GM06990 (cell line): ENCODE measurements at regions not wholly inside any gene's neighbourhood (a gene's known extent, or its start where the extent isn't known, plus 50 kb on each side); places are given as distances from the start of the nearest gene placed in this dataset.
"Not testable (repeated sequence)": the region's sequence is repeated elsewhere in the genome, so short reads cannot be mapped to it uniquely, and the experiment has no call there.

Experiments
- DNase-seq: peaks from one replicate; pipeline ENCODE4 v3.0.0-alpha.2; 2011; ENCODE audit not compliant: insufficient read length; ENCODE audit errors: extremely low read depth
- H3K27me3 ChIP-seq: replicated peaks from 2 replicates; pipeline ENCODE4 v1.6.0; 2011; ENCODE audit warnings: low read length; ENCODE audit not compliant: control insufficient read depth, insufficient read depth
- H3K36me3 ChIP-seq: 2 replicates; pipeline ENCODE4 v1.5.1; 2011; ENCODE audit warnings: low read length; ENCODE audit not compliant: control insufficient read depth, insufficient read depth
- H3K4me3 ChIP-seq: replicated peaks from 2 replicates; pipeline ENCODE4 v1.5.1; 2011; ENCODE audit warnings: low read depth, mild to moderate bottlenecking, control low read depth, low read length
- CTCF ChIP-seq: IDR thresholded peaks from 2 replicates; pipeline ENCODE4 v1.5.1; 2011; ENCODE audit warnings: low read length, control low read depth, mild to moderate bottlenecking, inconsistent platforms; ENCODE audit not compliant: insufficient read depth, poor library complexity, severe bottlenecking

- no peaks in the 10 kb centered on the region for H3K36me3 ChIP-seq
- H3K27me3 ChIP-seq = no peaks in the 10 kb centered on the region
- no peak for TF ChIP-seq CTCF
- no peak overlapping the region for H3K4me3 ChIP-seq
- DNase-seq = no peak
These were observed 453.6 kb upstream of the TUSC1 start for GRCh38 chr9:26131886-26132285.

- Histone ChIP-seq H3K36me3 (no peaks in the 10 kb centered on the region), H3K4me3 (no peak overlapping the region), H3K27me3 (no peaks in the 10 kb centered on the region)
- DNase-seq = no peak
- TF ChIP-seq CTCF = no peak
These were observed 451.0 kb upstream of the TUSC1 start for GRCh38 chr9:26129217-26129616.

GRCh38 chr9:26125693-26126092 lies 447.4 kb upstream of the TUSC1 start:
- Histone ChIP-seq H3K27me3 (no peaks in the 10 kb centered on the region), H3K4me3 (no peak overlapping the region), H3K36me3 (no peaks in the 10 kb centered on the region)
- TF ChIP-seq CTCF = no peak
- DNase-seq = no peak

GRCh38 chr9:26116085-26116484 lies 437.8 kb upstream of the TUSC1 start:
- DNase-seq, H3K36me3 ChIP-seq, H3K27me3 ChIP-seq, H3K4me3 ChIP-seq: not testable (repeated sequence)

GRCh38 chr9:26112724-26113123 lies 434.5 kb upstream of the TUSC1 start:
- no peaks in the 10 kb centered on the region for H3K27me3 ChIP-seq
- H3K4me3 ChIP-seq = no peak overlapping the region
- no peaks in the 10 kb centered on the region for H3K36me3 ChIP-seq
- TF ChIP-seq CTCF = no peak
- no peak for DNase-seq

GRCh38 chr9:26086396-26086795 lies 408.2 kb upstream of the TUSC1 start:
- H3K36me3 ChIP-seq = no peaks in the 10 kb centered on the region
- TF ChIP-seq CTCF = no peak
- no peak for DNase-seq
- H3K27me3 ChIP-seq = no peaks in the 10 kb centered on the region
- no peak overlapping the region for H3K4me3 ChIP-seq
